ENCODE measurements at regions not wholly inside any gene's neighbourhood (a gene's known extent, or its start where the extent isn't known, plus 50 kb on each side); places are given as distances from the start of the nearest gene placed in this dataset.

DNA sequence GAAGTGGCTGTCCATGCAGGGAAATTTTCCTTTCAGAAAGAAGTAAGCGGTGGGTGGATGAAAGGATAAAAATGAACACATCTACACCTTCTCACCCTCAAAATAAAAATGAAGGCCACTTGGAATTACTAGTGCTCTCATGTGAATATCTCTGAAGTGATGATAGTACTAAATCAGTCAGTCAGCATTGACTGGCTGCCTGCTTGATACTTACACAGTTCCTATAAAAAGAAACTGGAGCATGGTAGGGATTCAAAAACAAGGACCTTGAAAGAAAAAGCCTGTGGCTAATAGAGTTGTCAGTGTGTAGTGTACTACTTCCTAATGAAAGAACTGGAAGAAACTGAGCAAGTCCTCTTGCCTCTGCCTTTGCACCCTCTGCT lies 239.7 kb downstream of the HLX start:
- in situ Hi-C loops (cut with HindIII; ENCODE audit: low pct_ligation_motif_present, low pct_unique_long_range_greater_than_20kb, low sequenced_read_pairs) = no loop called here
- no peak for DNase-seq

DNA sequence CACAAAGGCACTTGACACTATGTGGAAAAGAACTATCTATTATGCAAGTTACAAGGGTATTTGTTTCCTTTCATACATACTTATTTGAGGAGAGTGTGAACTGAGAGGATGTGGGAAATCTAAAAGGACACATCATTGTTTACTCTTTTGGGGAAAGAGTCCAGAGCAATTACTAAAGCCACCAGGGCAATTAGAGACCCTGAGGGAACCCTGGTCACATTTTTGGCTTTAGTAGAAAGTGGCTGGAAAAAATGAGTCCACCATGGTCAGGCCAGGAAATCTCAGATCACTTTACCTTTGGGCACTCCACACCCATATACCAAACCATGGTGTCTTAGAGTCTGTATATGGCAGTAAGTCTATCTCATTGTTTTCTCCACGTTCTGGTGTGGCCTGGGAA lies 243.3 kb downstream of the HLX start:
- no peak for DNase-seq
- in situ Hi-C loops (cut with HindIII; ENCODE audit: low pct_ligation_motif_present, low pct_unique_long_range_greater_than_20kb, low sequenced_read_pairs) = no loop called here

DNA sequence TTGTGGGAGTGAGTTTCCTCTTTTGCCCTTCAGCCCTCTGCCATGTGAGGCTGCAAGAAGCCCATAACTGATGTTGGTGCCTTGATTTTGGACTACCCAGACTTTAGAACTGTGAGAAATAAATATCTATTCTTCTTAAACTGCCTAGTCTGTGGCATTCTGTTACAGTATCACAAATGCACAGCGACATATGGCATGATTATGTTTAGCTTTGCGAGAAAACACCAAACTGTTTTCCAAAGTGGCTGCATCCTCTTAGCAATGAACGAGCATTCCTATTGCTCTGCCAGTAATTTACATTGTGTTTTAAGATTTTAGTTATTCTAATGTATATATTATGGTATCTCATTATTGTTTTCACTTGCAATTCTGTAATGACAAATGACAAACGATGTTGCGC lies 246.7 kb downstream of the HLX start:
- DNase-seq = no peak
- in situ Hi-C loops (cut with HindIII; ENCODE audit: low pct_ligation_motif_present, low pct_unique_long_range_greater_than_20kb, low sequenced_read_pairs) = no loop called here

DNA sequence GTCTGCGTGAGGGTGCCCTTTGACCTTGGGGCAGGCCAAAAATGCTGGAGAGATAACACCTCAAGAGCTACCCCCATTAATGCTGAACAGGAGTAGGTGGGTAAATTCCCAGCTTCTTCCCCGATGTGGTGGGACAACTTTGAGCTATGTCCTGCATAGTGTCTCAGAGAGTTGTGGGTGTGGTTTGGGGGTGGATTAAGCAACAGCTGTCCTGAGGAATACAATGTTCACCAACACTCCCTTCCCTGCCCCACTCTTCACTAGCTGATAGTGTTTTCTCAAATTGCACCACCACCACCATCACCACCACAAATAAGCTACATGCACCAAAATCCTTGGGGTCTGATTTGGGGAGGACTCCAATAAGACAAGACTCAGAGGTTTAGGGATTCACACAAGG lies 258.4 kb downstream of the HLX start:
- in situ Hi-C loops (cut with HindIII; ENCODE audit: low pct_ligation_motif_present, low pct_unique_long_range_greater_than_20kb, low sequenced_read_pairs) = no loop called here
- no peak for DNase-seq

DNA sequence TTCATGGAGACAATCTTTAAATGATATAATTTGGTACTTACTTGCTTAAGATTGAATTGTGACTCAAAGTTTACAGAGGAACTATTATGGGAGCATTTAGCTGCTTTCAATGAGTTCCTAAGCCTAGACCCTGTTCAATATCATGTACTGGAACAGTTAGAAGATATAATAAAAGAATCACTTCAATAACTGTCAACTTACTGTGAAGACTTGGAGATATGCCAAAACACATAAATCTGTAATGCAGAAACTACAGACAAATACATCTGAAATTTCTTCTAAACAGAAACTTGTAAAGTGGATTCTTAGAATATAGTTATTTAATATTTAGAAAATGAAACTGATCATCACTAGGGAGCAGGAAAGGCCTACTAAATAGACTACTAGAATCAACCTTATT lies 259.3 kb downstream of the HLX start:
- in situ Hi-C loops (cut with HindIII; ENCODE audit: low pct_ligation_motif_present, low pct_unique_long_range_greater_than_20kb, low sequenced_read_pairs) = no loop called here
- DNase-seq = no peak

DNA sequence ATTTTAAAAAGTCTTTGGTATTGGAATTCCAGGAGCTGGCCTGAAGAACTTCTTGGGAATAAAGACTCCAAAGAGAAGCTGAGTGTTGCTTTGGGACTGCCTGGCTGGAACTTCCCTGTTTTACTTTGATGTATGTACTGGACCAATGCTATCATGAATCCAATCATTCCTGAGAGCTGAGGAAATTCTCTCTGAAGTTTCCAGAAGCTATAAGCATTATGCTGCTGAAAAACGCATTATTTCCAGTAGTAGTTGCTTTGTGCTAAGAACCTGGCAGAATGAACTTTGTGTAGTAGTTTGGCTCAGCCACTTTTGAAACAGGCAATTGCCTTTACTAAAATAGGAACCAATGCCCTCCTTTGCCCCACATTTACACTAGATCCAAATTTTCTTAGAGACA lies 260.7 kb downstream of the HLX start:
- DNase-seq = no peak
- in situ Hi-C loops (cut with HindIII; ENCODE audit: low pct_ligation_motif_present, low pct_unique_long_range_greater_than_20kb, low sequenced_read_pairs) = no loop called here

DNA sequence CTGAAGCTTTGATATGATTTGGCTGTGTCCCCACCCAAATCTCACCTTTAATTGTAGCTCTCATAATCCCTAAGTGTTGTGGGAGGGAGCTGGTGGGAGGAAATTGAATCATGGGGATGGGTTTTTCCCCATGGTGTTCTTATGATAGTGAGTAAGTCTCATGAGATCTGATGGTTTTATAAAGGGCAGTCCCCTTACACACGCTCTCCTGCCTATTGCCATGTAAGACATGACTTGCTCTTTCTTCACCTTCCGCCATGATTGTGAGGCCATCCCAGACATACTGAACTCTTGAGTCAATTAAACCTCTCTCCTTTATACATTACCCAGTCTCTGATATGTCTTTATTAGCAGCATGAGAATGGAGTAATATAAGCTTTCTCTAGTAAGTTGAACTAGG lies 261.9 kb downstream of the HLX start:
- no peak for DNase-seq
- in situ Hi-C loops (cut with HindIII; ENCODE audit: low pct_ligation_motif_present, low pct_unique_long_range_greater_than_20kb, low sequenced_read_pairs) = no loop called here

DNA sequence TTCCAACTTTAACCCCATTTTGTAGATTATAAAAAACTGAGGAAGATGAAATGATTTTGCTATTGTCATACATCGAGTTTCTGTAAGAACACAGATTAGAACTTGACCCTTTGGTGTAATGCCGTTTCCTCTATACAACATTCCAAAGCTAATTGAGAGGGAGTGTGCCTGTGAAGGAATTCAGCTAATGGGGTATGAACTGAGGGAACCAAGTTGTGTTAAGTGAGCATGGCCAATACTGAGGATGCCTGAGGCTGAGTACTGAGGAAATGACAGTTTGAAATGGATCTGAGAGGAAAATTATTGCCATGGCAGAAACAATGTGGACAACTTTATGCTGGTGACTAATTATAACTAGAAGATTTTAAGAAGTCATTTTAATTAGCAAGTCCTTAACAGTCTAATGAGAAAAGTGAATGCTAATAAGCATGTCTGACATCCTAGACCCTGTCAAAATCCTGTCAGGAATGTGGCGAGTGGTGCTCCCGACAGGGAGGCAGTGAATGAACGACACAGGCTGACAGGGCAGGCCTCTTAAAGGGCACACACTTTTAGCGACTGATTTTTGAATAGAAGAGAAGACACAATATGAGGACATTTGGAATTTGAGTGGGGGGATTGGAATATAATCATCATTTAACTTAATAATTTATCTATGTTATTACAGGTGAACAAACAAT lies 262.5 kb downstream of the HLX start:
- DNase-seq = no peak
- in situ Hi-C loops (cut with HindIII; ENCODE audit: low pct_ligation_motif_present, low pct_unique_long_range_greater_than_20kb, low sequenced_read_pairs) = no loop called here

DNA sequence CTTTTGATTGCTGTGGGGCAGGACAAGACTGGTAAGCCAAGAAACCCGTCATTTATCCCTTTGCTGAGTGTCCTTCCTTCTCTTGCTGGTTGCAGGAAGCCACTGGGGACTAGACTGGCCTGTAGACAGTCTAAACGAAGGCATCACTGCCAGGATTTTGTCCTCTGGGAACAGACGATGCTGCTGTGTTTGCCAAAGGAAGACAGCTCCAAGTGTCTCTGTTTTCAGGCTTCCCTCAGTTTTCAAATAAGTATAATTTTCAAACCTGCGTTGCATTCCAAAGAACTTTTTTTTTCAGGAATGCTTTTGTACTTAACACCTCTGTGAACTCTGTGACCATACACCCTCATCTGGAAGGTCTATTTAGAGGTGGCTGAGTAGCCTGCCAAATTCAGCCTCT lies 269.4 kb downstream of the HLX start:
- in situ Hi-C loops (cut with HindIII; ENCODE audit: low pct_ligation_motif_present, low pct_unique_long_range_greater_than_20kb, low sequenced_read_pairs) = no loop called here
- no peak for DNase-seq

DNA sequence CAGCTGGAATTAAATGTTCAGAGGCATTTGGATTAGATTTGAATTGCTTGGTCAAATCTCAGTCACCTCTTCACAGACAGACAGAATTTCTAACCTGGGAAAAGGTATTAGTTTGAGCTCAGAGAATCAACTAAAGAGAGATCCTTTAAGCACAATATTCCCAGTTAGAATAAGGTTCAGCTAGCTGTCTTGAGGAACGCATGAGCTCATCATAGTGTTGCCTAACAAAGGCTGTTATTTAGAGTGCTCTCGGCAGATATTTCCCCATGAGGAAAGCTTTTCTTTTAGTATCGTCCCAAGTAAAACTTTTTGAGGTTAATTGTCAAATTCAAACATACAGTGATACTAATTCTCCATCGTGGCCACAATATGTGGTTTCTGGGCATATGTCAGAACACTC lies 269.9 kb downstream of the HLX start:
- in situ Hi-C loops (cut with HindIII; ENCODE audit: low pct_ligation_motif_present, low pct_unique_long_range_greater_than_20kb, low sequenced_read_pairs) = no loop called here
- DNase-seq = no peak

DNA sequence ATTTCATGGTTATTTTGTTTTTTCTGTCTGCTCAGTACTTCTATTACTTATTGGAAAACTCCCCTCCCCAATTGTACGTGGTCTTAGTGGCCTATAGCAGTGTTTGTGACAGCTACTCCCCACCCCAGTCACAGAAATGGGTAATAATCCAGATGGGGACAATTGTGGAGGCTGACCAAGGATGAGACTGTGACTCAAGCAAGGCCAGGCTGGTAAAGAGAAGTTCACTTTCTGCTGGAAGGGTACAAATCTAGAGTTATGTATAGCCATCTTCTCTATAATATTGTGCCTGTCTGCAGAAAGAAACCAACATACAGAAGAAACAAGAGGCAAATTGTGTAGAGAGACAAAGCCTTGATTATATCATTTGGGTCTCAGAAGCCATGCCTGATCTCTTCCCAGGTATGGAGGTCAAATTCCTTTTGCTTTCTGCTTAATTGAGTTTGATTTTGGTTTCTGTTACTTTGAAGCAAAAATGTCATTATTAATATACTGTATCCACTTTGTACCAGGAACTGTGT lies 270.4 kb downstream of the HLX start:
- no peak for DNase-seq
- in situ Hi-C loops (cut with HindIII; ENCODE audit: low pct_ligation_motif_present, low pct_unique_long_range_greater_than_20kb, low sequenced_read_pairs) = no loop called here

DNA sequence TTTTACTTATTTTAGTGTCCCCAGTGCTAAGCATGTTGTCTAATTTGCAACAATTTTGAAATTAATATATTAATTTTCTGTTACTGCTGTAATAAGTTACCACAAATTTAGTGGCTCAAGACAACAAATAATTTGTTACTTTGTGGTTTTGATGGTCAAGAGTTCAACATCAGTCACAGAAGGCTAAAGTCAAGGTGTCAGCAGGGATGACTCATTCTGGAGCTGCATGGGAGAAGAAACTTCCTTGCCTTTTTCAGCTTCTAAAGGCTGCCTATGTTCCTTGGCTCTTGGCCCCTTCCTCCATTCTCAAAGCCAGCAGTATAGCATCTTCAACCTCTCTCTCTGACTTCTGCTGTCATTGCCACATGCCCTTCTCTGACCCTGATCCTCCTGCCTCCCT lies 271.8 kb downstream of the HLX start:
- DNase-seq = no peak
- in situ Hi-C loops (cut with HindIII; ENCODE audit: low pct_ligation_motif_present, low pct_unique_long_range_greater_than_20kb, low sequenced_read_pairs) = no loop called here

DNA sequence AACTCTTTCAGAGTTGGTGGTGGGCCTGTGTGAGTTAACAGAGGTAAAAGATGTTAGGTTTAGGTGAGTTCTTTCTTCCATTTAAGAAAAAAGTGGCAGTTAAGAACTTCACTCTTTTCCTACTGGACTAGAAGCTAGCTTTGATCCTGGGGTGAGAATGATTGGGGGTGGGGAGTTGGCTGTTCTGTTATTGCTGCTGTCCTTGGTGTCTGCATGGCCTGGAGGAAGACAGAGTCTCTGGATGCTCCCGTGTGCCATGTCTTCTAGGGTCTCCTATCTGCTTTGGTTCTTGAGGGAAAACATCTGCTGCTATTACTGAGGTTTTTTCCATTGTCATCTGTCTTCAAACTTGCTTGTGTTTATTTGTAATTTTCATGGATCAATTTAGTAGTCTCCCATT lies 275.7 kb downstream of the HLX start:
- in situ Hi-C loops (cut with HindIII; ENCODE audit: low pct_ligation_motif_present, low pct_unique_long_range_greater_than_20kb, low sequenced_read_pairs) = no loop called here
- DNase-seq = no peak

DNA sequence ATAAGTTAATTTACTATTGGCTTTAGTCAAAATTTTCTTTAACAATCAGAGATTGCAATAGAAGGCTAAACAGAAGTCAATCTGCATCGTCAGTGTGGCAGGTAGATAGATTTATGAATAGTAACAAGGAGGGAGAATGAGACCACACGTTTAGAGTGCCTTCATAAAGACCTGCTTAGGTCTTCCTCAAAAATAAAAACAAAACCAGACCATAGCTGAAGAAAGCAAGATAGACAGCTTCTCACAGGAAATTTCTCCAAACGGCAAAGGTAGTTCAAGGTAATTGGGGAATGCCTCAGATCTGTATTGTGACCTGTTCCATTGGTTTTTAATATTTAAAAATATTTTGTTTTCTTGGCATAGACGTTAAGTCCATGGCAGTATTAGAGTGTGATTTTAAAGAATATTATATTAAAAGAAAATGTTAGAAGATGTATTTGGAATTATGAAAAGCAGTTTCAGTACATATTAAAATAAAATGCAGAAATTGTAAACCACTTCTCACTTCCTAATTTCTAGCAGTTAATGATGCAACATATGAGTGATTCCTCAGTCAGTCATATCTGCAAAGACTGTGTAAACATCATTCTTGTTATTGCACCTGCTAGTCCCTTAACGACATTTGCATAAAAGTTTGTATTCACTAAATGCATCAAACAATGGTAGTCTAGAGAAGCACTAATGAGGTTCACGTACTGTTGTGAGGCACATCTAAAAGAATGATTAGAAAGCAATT lies 278.0 kb downstream of the HLX start:
- in situ Hi-C loops (cut with HindIII; ENCODE audit: low pct_ligation_motif_present, low pct_unique_long_range_greater_than_20kb, low sequenced_read_pairs) = no loop called here
- DNase-seq = no peak

DNA sequence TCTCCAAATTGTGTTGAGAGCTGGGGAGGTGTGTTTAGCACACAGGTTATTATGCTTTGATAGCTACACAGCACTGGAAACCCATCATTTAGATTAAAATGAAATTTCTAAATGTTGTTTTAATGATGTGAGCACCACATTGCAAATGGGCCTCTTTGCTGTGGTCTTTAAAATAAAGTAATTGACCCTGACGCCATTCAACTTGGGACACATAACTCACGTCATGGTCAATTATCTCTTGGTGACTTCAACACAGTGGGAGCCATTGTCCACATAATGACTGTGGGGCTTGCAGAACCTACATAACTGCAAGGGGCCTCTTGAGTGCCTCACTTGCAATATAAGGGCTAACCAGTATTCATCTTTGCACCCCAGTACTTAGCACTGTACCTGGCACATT lies 280.4 kb downstream of the HLX start:
- no peak for DNase-seq

DNA sequence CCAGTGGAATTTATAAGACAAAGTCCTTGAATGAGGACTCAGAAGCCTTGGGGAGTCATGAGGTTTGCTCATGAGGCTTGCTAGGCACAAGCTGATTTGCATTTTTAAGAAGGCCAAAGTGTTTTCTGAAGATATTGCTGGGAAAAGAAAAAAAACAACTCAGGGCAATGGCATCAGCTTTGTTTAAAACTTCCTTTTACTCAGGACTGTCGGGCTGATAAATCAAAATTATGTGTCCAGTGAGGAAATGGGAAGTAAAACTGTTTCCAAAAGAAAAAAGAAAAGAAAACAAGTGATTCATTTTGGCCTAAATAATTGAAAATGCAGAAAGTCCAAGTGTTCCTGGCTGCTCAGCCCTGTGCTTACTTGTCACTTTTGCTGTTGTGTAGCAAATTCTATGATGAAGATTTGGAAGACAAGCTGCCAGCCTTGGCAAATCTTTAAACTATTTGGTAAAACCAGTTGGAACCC lies 282.4 kb downstream of the HLX start:
- no peak for DNase-seq
- in situ Hi-C loops (cut with HindIII; ENCODE audit: low pct_ligation_motif_present, low pct_unique_long_range_greater_than_20kb, low sequenced_read_pairs) = no loop called here

More for the DNA sequence above, 280.4 kb downstream of the HLX start:
- in situ Hi-C loops (cut with HindIII; ENCODE audit: low pct_ligation_motif_present, low pct_unique_long_range_greater_than_20kb, low sequenced_read_pairs) = no loop called here

DNA sequence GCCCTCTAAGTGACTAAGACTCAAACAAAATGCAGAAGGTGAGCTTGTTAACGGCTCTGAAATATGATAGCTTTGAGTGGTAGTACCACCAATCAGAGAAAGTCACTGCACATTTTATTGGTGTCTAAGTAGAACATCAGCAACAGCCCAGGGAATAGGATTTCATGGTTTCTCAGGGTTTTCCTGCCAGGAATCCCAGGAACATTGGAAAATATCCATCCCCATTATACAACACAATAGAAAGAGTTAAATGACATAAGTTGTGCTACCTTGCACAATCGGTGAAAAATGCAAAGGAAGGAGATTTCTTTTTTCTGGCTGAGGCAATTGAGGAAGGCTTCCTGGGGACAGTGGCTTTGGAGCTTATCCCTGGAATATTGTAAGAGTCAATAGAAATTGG lies 283.1 kb downstream of the HLX start:
- in situ Hi-C loops (cut with HindIII; ENCODE audit: low pct_ligation_motif_present, low pct_unique_long_range_greater_than_20kb, low sequenced_read_pairs) = no loop called here
- no peak for DNase-seq

DNA sequence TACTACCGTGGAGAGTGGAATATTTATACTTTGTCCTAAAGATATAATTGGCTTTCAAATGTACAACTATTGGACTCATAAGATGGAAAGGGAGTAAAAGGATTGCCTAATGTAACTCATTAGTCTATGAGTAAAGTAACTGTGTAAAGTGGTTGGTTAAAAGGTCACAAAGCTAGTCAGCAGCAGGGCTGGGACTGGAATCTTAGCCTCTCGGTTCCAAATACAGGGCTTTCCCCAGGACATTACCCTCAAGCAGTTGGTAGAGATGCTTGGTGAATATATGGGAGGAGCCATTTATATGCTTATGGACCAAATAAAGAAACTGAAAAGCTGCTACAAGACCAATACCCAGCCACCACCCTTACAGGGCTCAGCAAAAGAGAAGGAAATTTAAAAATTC lies 283.7 kb downstream of the HLX start:
- DNase-seq = no peak
- in situ Hi-C loops (cut with HindIII; ENCODE audit: low pct_ligation_motif_present, low pct_unique_long_range_greater_than_20kb, low sequenced_read_pairs) = no loop called here

DNA sequence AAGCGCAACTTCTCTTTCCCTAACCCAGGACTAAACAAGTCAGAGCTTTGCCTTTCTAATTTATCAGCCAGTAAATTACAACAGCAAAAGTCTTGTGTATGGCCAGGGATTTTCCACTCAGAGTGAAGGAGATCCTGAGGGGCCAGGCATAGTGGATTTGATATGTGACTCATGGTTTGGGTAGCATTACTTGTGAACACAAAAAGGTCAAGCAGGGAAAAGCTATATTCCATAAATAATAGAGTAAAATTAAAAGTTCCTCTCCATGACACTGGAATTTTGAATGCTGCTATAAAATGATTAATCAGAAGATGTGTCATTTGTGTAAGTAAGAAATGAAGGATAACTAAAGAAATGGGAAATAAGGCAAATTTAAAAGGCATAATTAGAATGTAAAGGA lies 284.8 kb downstream of the HLX start:
- no peak for DNase-seq
- in situ Hi-C loops (cut with HindIII; ENCODE audit: low pct_ligation_motif_present, low pct_unique_long_range_greater_than_20kb, low sequenced_read_pairs) = no loop called here

Data from ACHN (cell line).